ENCODE measurements at regions not wholly inside any gene's neighbourhood (a gene's known extent, or its start where the extent isn't known, plus 50 kb on each side); places are given as distances from the start of the nearest gene placed in this dataset.

DNA sequence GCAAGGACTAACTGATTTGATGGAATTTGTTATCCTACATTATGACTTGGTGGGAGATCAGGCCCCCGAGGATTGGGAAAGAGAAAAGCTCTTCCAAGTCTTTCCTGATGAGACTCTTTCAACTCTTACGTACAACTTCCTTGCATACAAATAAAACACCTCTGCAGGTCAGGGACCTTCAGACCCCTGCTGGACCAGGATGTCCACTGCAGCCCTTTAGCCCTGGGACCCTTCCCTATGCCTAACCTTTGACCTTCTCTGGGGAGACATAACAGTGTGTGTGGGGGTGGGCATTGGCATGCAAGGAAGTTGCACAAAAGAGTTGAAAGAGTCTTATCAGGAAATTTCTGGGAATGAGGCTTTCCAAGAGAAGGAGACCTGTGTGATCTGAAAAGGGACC lies 859.4 kb downstream of the TYW1 start:
- H3K4me1 ChIP-seq (ENCODE audit: control insufficient read depth, insufficient read depth, low read length) = no peaks in the 10 kb centered on the region
- H3K27ac ChIP-seq (ENCODE audit: extremely low read depth, low read depth, low read length) = no peak overlapping the region
- no peaks in the 10 kb centered on the region for H3K36me3 ChIP-seq (ENCODE audit: control insufficient read depth in 2 of 2, insufficient read depth in 1 of 2, low read length in 2 of 2)
- H3K9me3 ChIP-seq (ENCODE audit: control insufficient read depth, insufficient read depth, low read depth, low read length) = no peaks in the 10 kb centered on the region
- H3K4me3 ChIP-seq (ENCODE audit: low read depth, low read length) = no peak overlapping the region
- ChIA-PET POLR2A (no interaction called here), CTCF (no interaction called here)
- no peak for TF ChIP-seq GLIS1 (tag by site-specific recombination; IDR thresholded peaks at IDR 0.05)

DNA sequence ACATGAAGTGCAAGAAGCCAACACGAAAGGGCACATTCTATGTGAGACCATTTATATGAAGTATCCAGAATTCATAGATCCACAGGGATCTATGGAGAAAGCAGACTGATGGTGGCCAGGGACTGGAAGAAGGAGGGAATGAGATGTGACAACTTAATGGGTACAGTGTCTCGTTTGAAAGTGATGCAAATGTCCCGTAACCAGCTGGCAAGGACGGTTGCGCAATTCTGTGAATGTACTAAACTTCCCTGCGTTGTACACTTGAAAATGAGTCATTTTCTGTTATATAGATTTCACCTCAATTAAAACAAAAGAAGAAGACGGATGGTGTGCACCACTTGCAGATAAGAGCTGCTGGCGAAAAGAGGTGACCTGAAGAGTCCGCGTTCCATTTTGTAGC lies 861.1 kb downstream of the TYW1 start:
- no peak for TF ChIP-seq SCRT2 (tag by site-specific recombination; IDR thresholded peaks at IDR 0.05)
- no peak for TF ChIP-seq ZNF510 (tag by site-specific recombination; IDR thresholded peaks at IDR 0.05; ENCODE audit: insufficient replicate concordance)
- TF ChIP-seq, protein P1, sequence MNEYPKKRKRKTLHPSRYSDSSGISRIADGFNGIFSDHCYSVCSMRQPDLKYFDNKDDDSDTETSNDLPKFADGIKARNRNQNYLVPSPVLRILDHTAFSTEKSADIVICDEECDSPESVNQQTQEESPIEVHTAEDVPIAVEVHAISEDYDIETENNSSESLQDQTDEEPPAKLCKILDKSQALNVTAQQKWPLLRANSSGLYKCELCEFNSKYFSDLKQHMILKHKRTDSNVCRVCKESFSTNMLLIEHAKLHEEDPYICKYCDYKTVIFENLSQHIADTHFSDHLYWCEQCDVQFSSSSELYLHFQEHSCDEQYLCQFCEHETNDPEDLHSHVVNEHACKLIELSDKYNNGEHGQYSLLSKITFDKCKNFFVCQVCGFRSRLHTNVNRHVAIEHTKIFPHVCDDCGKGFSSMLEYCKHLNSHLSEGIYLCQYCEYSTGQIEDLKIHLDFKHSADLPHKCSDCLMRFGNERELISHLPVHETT (tag by site-specific recombination; IDR thresholded peaks at IDR 0.05) = no peak
- no peak for TF ChIP-seq ZNF292 (tag by site-specific recombination; IDR thresholded peaks at IDR 0.05; ENCODE audit: borderline replicate concordance, low read depth)
- TF ChIP-seq IKZF3 (tag by site-specific recombination; IDR thresholded peaks at IDR 0.05) = no peak
- TF ChIP-seq, protein P2, sequence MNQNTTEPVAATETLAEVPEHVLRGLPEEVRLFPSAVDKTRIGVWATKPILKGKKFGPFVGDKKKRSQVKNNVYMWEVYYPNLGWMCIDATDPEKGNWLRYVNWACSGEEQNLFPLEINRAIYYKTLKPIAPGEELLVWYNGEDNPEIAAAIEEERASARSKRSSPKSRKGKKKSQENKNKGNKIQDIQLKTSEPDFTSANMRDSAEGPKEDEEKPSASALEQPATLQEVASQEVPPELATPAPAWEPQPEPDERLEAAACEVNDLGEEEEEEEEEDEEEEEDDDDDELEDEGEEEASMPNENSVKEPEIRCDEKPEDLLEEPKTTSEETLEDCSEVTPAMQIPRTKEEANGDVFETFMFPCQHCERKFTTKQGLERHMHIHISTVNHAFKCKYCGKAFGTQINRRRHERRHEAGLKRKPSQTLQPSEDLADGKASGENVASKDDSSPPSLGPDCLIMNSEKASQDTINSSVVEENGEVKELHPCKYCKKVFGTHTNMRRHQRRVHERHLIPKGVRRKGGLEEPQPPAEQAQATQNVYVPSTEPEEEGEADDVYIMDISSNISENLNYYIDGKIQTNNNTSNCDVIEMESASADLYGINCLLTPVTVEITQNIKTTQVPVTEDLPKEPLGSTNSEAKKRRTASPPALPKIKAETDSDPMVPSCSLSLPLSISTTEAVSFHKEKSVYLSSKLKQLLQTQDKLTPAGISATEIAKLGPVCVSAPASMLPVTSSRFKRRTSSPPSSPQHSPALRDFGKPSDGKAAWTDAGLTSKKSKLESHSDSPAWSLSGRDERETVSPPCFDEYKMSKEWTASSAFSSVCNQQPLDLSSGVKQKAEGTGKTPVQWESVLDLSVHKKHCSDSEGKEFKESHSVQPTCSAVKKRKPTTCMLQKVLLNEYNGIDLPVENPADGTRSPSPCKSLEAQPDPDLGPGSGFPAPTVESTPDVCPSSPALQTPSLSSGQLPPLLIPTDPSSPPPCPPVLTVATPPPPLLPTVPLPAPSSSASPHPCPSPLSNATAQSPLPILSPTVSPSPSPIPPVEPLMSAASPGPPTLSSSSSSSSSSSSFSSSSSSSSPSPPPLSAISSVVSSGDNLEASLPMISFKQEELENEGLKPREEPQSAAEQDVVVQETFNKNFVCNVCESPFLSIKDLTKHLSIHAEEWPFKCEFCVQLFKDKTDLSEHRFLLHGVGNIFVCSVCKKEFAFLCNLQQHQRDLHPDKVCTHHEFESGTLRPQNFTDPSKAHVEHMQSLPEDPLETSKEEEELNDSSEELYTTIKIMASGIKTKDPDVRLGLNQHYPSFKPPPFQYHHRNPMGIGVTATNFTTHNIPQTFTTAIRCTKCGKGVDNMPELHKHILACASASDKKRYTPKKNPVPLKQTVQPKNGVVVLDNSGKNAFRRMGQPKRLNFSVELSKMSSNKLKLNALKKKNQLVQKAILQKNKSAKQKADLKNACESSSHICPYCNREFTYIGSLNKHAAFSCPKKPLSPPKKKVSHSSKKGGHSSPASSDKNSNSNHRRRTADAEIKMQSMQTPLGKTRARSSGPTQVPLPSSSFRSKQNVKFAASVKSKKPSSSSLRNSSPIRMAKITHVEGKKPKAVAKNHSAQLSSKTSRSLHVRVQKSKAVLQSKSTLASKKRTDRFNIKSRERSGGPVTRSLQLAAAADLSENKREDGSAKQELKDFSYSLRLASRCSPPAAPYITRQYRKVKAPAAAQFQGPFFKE (tag by site-specific recombination; IDR thresholded peaks at IDR 0.05; ENCODE audit: borderline replicate concordance) = no peak
- TF ChIP-seq ZNF24 (tag by site-specific recombination; IDR thresholded peaks at IDR 0.05) = no peak
- TF ChIP-seq, protein P3, sequence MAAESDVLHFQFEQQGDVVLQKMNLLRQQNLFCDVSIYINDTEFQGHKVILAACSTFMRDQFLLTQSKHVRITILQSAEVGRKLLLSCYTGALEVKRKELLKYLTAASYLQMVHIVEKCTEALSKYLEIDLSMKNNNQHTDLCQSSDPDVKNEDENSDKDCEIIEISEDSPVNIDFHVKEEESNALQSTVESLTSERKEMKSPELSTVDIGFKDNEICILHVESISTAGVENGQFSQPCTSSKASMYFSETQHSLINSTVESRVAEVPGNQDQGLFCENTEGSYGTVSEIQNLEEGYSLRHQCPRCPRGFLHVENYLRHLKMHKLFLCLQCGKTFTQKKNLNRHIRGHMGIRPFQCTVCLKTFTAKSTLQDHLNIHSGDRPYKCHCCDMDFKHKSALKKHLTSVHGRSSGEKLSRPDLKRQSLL (tag by site-specific recombination; IDR thresholded peaks at IDR 0.05) = no peak
- no peak for TF ChIP-seq KLF9 (tag by site-specific recombination; IDR thresholded peaks at IDR 0.05; ENCODE audit: low read depth)
- no peak for TF ChIP-seq REPIN1 (tag by site-specific recombination; IDR thresholded peaks at IDR 0.05; ENCODE audit: low read depth)
- TF ChIP-seq ZFP37 (tag by site-specific recombination; IDR thresholded peaks at IDR 0.05) = no peak
- TF ChIP-seq, protein P4, sequence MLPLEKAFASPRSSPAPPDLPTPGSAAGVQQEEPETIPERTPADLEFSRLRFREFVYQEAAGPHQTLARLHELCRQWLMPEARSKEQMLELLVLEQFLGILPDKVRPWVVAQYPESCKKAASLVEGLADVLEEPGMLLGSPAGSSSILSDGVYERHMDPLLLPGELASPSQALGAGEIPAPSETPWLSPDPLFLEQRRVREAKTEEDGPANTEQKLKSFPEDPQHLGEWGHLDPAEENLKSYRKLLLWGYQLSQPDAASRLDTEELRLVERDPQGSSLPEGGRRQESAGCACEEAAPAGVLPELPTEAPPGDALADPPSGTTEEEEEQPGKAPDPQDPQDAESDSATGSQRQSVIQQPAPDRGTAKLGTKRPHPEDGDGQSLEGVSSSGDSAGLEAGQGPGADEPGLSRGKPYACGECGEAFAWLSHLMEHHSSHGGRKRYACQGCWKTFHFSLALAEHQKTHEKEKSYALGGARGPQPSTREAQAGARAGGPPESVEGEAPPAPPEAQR (tag by site-specific recombination; IDR thresholded peaks at IDR 0.05) = no peak
- TF ChIP-seq ZSCAN23 (tag by site-specific recombination; IDR thresholded peaks at IDR 0.05) = no peak
- TF ChIP-seq ZNF157 (tag by site-specific recombination; IDR thresholded peaks at IDR 0.05) = no peak
- no peak for TF ChIP-seq MEIS1 (CRISPR knock-in tag; IDR thresholded peaks at IDR 0.05; ENCODE audit: borderline replicate concordance)
- no peak for TF ChIP-seq ZNF48 (tag by site-specific recombination; IDR thresholded peaks at IDR 0.05)
- TF ChIP-seq, protein P5, sequence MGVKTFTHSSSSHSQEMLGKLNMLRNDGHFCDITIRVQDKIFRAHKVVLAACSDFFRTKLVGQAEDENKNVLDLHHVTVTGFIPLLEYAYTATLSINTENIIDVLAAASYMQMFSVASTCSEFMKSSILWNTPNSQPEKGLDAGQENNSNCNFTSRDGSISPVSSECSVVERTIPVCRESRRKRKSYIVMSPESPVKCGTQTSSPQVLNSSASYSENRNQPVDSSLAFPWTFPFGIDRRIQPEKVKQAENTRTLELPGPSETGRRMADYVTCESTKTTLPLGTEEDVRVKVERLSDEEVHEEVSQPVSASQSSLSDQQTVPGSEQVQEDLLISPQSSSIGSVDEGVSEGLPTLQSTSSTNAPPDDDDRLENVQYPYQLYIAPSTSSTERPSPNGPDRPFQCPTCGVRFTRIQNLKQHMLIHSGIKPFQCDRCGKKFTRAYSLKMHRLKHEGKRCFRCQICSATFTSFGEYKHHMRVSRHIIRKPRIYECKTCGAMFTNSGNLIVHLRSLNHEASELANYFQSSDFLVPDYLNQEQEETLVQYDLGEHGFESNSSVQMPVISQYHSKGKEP (tag by site-specific recombination; IDR thresholded peaks at IDR 0.05) = no peak
- TF ChIP-seq ZNF473 (tag by site-specific recombination; IDR thresholded peaks at IDR 0.05) = no peak
- Histone ChIP-seq H3K4me1 (ENCODE audit: control insufficient read depth, insufficient read depth, low read length) (no peaks in the 10 kb centered on the region), H3K9me3 (ENCODE audit: control insufficient read depth, insufficient read depth, low read depth, low read length) (no peaks in the 10 kb centered on the region), H3K27ac (ENCODE audit: extremely low read depth, low read depth, low read length) (no peak overlapping the region), H3K36me3 (ENCODE audit: control insufficient read depth in 2 of 2, insufficient read depth in 1 of 2, low read length in 2 of 2) (no peaks in the 10 kb centered on the region), H3K4me3 (ENCODE audit: low read depth, low read length) (no peak overlapping the region)
- ChIA-PET POLR2A (no interaction called here), CTCF (no interaction called here)

Measured in HEK293 (cell line).